HUES48 (cell line): ENCODE measurements at regions not wholly inside any gene's neighbourhood (a gene's known extent, or its start where the extent isn't known, plus 50 kb on each side); places are given as distances from the start of the nearest gene placed in this dataset.

Source experiments
- H3K27ac ChIP-seq: one replicate; pipeline ENCODE4 v1.7.0; 2013; ENCODE audit warnings: low read depth, low read length, inconsistent platforms
- H3K27me3 ChIP-seq: 2 replicates; pipeline ENCODE4 v1.6.1; 2013; ENCODE audit warnings: mild to moderate bottlenecking, low read length; ENCODE audit not compliant: control insufficient read depth, insufficient read depth
- H3K36me3 ChIP-seq: 2 replicates; pipeline ENCODE4 v1.6.1; 2013; ENCODE audit warnings: low read length; ENCODE audit not compliant: control insufficient read depth, insufficient read depth
- H3K4me1 ChIP-seq: 2 replicates; pipeline ENCODE4 v1.6.1; 2013; ENCODE audit warnings: mild to moderate bottlenecking, low read length; ENCODE audit not compliant: control insufficient read depth, insufficient read depth
- H3K4me3 ChIP-seq: 2 replicates; pipeline ENCODE4 v1.5.1; 2013; ENCODE audit warnings: mild to moderate bottlenecking, low read depth, low read length
- H3K9ac ChIP-seq: 2 replicates; pipeline ENCODE4 v1.6.1; 2013; ENCODE audit warnings: mild to moderate bottlenecking, low read depth, low read length, moderate library complexity
- H3K9me3 ChIP-seq: 2 replicates; pipeline ENCODE4 v1.6.1; 2013; ENCODE audit warnings: low read length; ENCODE audit not compliant: control insufficient read depth, insufficient read depth

GRCh38 chr4:53920116-53920515 is 144.3 kb downstream of the CHIC2 start:
- Histone ChIP-seq H3K4me3 (no peak overlapping the region), H3K36me3 (no peaks in the 10 kb centered on the region), H3K9me3 (no peaks in the 10 kb centered on the region), H3K27ac (no peak overlapping the region), H3K27me3 (no peaks in the 10 kb centered on the region), H3K9ac (no peak overlapping the region), H3K4me1 (peaks cover 11% of the 10 kb centered on the region; the same call in 1 of the 2 replicates)

DNA sequence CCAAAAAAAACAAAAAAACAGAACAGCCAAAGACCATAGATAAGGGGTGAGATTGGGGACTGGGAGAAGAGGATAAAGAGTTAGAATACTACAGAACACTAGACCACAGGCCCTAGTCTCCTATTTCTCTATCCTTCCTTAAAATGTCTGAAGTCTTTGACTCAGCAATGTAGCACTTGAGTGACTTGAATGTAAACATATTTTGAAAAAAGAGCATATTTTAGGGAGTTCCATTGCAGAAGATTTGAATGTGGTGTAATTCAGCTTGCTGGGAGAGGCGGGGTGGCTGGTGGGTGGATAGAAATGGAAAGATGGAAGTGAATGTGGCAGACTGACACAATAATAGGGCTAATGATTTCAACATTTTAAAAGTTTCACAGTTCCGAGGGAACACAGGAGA is 144.9 kb downstream of the CHIC2 start:
- no peak overlapping the region for H3K27ac ChIP-seq
- no peak overlapping the region for H3K9ac ChIP-seq

GRCh38 chr4:53917729-53918128 is 146.7 kb downstream of the CHIC2 start:
- Histone ChIP-seq H3K36me3 (no peaks in the 10 kb centered on the region), H3K4me1 (peaks cover 11% of the 10 kb centered on the region; the same call in 1 of the 2 replicates), H3K4me3 (no peak overlapping the region), H3K27me3 (no peaks in the 10 kb centered on the region), H3K9ac (no peak overlapping the region), H3K27ac (no peak overlapping the region), H3K9me3 (no peaks in the 10 kb centered on the region)

More for the DNA sequence above, 144.9 kb downstream of the CHIC2 start:
- Histone ChIP-seq H3K36me3 (no peaks in the 10 kb centered on the region), H3K9me3 (no peaks in the 10 kb centered on the region), H3K4me1 (peaks cover 11% of the 10 kb centered on the region; the same call in 1 of the 2 replicates), H3K27me3 (no peaks in the 10 kb centered on the region), H3K4me3 (no peak overlapping the region)

GRCh38 chr4:53916431-53916889 is 147.9 kb downstream of the CHIC2 start:
- Histone ChIP-seq H3K27ac (no peak overlapping the region), H3K27me3 (no peaks in the 10 kb centered on the region), H3K4me1 (peaks cover 11% of the 10 kb centered on the region; the same call in 1 of the 2 replicates), H3K4me3 (no peak overlapping the region), H3K9ac (no peak overlapping the region), H3K36me3 (no peaks in the 10 kb centered on the region), H3K9me3 (no peaks in the 10 kb centered on the region)

DNA sequence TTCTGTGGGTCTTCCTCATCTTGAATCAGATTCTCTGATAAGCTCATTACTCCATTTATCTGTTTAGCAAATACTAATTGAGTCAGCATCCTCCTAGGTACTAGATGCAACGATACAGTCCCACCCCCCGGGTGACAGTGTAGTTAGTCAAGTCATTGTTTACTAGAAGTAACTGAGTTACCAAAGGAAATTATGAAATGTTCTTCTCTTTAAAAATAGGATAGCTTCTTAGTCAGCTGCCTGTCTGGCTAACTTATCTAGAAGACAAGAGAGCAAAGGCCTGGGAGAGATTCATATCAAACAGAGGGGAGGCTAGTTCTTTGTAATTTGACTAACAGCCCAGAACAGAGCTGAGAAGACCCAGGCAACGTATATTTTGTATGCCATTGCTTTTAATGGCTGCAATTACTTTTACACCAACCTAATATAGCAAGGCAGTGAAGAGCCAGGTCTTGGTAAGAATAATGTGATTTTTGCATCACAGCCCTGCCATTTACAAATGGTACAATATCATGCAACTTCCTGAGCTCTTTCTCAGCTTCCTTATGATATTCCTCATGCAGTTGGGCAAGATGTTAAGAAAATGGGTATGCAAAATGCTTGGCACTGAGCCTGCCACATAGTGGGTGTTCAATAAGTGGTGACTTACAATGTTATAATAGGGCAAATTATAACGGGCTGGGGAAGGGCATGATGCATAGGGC is 149.9 kb downstream of the CHIC2 start:
- Histone ChIP-seq H3K9ac (no peak overlapping the region), H3K27ac (no peak overlapping the region), H3K36me3 (no peaks in the 10 kb centered on the region), H3K4me3 (no peak overlapping the region), H3K9me3 (no peaks in the 10 kb centered on the region), H3K27me3 (no peaks in the 10 kb centered on the region), H3K4me1 (0 out of 2 replicates have a peak, but pooled peaks cover 4% of the 10 kb centered on the region)

- Histone ChIP-seq H3K36me3 (no peaks in the 10 kb centered on the region), H3K4me1 (0 out of 2 replicates have a peak, but pooled peaks cover 4% of the 10 kb centered on the region), H3K27ac (no peak overlapping the region), H3K27me3 (no peaks in the 10 kb centered on the region), H3K9me3 (no peaks in the 10 kb centered on the region), H3K4me3 (no peak overlapping the region), H3K9ac (no peak overlapping the region)
Observed at GRCh38 chr4:53913771-53914170, 150.6 kb downstream of the CHIC2 start.

GRCh38 chr4:53912766-53913497 is 151.5 kb downstream of the CHIC2 start:
- Histone ChIP-seq H3K4me3 (no peak overlapping the region), H3K36me3 (no peaks in the 10 kb centered on the region), H3K9me3 (no peaks in the 10 kb centered on the region), H3K4me1 (0 out of 2 replicates have a peak, but pooled peaks cover 8% of the 10 kb centered on the region), H3K9ac (no peak overlapping the region), H3K27me3 (peaks cover 6% of the 10 kb centered on the region), H3K27ac (no peak overlapping the region)

DNA sequence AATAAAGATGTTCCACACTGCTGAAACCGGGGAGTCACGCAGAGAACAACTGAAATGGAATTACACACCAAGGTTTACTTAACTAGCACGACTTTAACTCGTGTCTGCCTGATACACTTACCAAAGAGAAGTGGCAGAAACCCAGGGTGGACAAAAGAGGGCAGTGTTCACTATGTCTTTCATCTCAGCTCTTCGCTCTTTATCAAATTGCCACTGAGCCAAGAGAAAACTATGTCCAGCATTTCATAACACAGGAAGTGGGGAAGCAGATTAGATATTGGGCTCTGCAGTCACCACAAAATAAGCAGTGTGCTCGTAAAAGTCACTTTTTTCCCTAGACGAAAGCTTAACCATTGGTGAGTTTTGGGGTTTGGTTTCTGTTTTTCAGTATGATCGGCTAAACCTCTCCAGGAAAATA is 155.7 kb downstream of the CHIC2 start:
- H3K27me3 ChIP-seq: peaks cover 20% of the 10 kb centered on the region
- peaks cover 15% of the 10 kb centered on the region for H3K4me1 ChIP-seq
- peak overlapping the region; percentile 23 for H3K27ac ChIP-seq
- no peak overlapping the region; the same call in 1 of the 2 replicates for H3K4me3 ChIP-seq
- no peaks in the 10 kb centered on the region for H3K9me3 ChIP-seq
- no peak overlapping the region for H3K9ac ChIP-seq
- H3K36me3 ChIP-seq: no peaks in the 10 kb centered on the region

- H3K27ac ChIP-seq: no peak overlapping the region
- no peaks in the 10 kb centered on the region for H3K9me3 ChIP-seq
- H3K4me3 ChIP-seq: no peak overlapping the region
- H3K36me3 ChIP-seq: no peaks in the 10 kb centered on the region
- H3K9ac ChIP-seq: no peak overlapping the region
- H3K4me1 ChIP-seq: peaks cover 15% of the 10 kb centered on the region
- H3K27me3 ChIP-seq: peaks cover 20% of the 10 kb centered on the region
Observed at GRCh38 chr4:53907772-53908171, 156.6 kb downstream of the CHIC2 start.

- Histone ChIP-seq H3K9ac (no peak overlapping the region), H3K4me1 (peaks cover 15% of the 10 kb centered on the region), H3K36me3 (no peaks in the 10 kb centered on the region), H3K27me3 (peaks cover 20% of the 10 kb centered on the region), H3K4me3 (peak overlapping the region; percentile 6; the same call in 1 of the 2 replicates), H3K27ac (no peak overlapping the region), H3K9me3 (no peaks in the 10 kb centered on the region)
Observed at GRCh38 chr4:53906606-53907190, 157.7 kb downstream of the CHIC2 start.
